ENCODE measurements at regions not wholly inside any gene's neighbourhood (a gene's known extent, or its start where the extent isn't known, plus 50 kb on each side); places are given as distances from the start of the nearest gene placed in this dataset.
"Not testable (repeated sequence)": the region's sequence is repeated elsewhere in the genome, so short reads cannot be mapped to it uniquely, and the experiment has no call there.

GRCh38 chr10:35950226-35950625, 308.1 kb upstream of the FZD8 start:
- no peak for DNase-seq

GRCh38 chr10:35949811-35950211, 307.7 kb upstream of the FZD8 start:
- DNase-seq: no peak

GRCh38 chr10:35946556-35946955, 304.5 kb upstream of the FZD8 start:
- DNase-seq: no peak

- no peak for DNase-seq
These were observed 300.0 kb upstream of the FZD8 start for GRCh38 chr10:35942057-35942456.

- no peak for DNase-seq
These were observed 298.3 kb upstream of the FZD8 start for GRCh38 chr10:35940141-35941041.

GRCh38 chr10:35938160-35938559, 296.1 kb upstream of the FZD8 start:
- no peak for DNase-seq

- DNase-seq: no peak
These were observed 295.4 kb upstream of the FZD8 start for GRCh38 chr10:35937546-35937945.

GRCh38 chr10:35934642-35934995, 292.5 kb upstream of the FZD8 start:
- DNase-seq: no peak

- DNase-seq: no peak
These were observed 292.0 kb upstream of the FZD8 start for GRCh38 chr10:35933940-35934641.

- DNase-seq: no peak
These were observed 291.4 kb upstream of the FZD8 start for GRCh38 chr10:35933491-35933890.

- not testable (repeated sequence) for DNase-seq
These were observed 287.9 kb upstream of the FZD8 start for GRCh38 chr10:35929962-35930361.

- no peak for DNase-seq
These were observed 286.7 kb upstream of the FZD8 start for GRCh38 chr10:35928748-35929147.

GRCh38 chr10:35927990-35928488, 285.9 kb upstream of the FZD8 start:
- no peak for DNase-seq

- DNase-seq: no peak
These were observed 285.2 kb upstream of the FZD8 start for GRCh38 chr10:35927341-35927740.

GRCh38 chr10:35926846-35927245, 284.8 kb upstream of the FZD8 start:
- no peak for DNase-seq

GRCh38 chr10:35925493-35925892, 283.4 kb upstream of the FZD8 start:
- no peak for DNase-seq

GRCh38 chr10:35924759-35925158, 282.7 kb upstream of the FZD8 start:
- no peak for DNase-seq

GRCh38 chr10:35922876-35923600, 280.9 kb upstream of the FZD8 start:
- DNase-seq: no peak

GRCh38 chr10:35921866-35922350, 279.8 kb upstream of the FZD8 start:
- no peak for DNase-seq

- no peak for DNase-seq
These were observed 274.7 kb upstream of the FZD8 start for GRCh38 chr10:35916791-35917190.

GRCh38 chr10:35913628-35914027, 271.5 kb upstream of the FZD8 start:
- no peak for DNase-seq

- DNase-seq: no peak
These were observed 270.8 kb upstream of the FZD8 start for GRCh38 chr10:35912615-35913569.

Data from OCI-M1 (cell line).